Memory B cell (primary cell): ENCODE measurements at regions not wholly inside any gene's neighbourhood (a gene's known extent, or its start where the extent isn't known, plus 50 kb on each side); places are given as distances from the start of the nearest gene placed in this dataset.

Source experiments
- ATAC-seq: fragments of 150-1000 bp; cut with Tn5 transposase; 2 replicates; pipeline ENCODE4 v1.10.0; 2021; ENCODE audit warnings: low read depth, mild to moderate bottlenecking, moderate library complexity
- DNase-seq, 2 donors: peaks; one replicate each; pipeline ENCODE4 v3.0.0; 2022; ENCODE audit warnings: low spot score in 2 of 2
- H3K27ac Mint-ChIP-seq: one replicate; pipeline ENCODE4 v1.8.0; 2022; ENCODE audit warnings: mild to moderate bottlenecking, moderate library complexity, mixed read lengths
- H3K27me3 Mint-ChIP-seq: one replicate; pipeline ENCODE4 v1.8.0; 2022; ENCODE audit warnings: mixed read lengths
- H3K36me3 Mint-ChIP-seq: one replicate; pipeline ENCODE4 v1.8.0; 2022; ENCODE audit warnings: mild to moderate bottlenecking, mixed read lengths
- H3K4me1 Mint-ChIP-seq: one replicate; pipeline ENCODE4 v1.8.0; 2022; ENCODE audit warnings: mixed read lengths
- H3K4me3 Mint-ChIP-seq: one replicate; pipeline ENCODE4 v1.8.0; 2022; ENCODE audit warnings: mild to moderate bottlenecking, moderate library complexity, mixed read lengths
- H3K9me3 Mint-ChIP-seq: one replicate; pipeline ENCODE4 v1.8.0; 2022; ENCODE audit warnings: mixed read lengths

GRCh38 chr6:156391061-156391672, 386.0 kb upstream of the ARID1B start:
- H3K27ac Mint-ChIP-seq: no peak overlapping the region
- H3K27me3 Mint-ChIP-seq: peaks cover 5% of the 10 kb centered on the region
- DNase-seq (no peak), ATAC-seq (no peak)
- peaks cover 3% of the 10 kb centered on the region for H3K36me3 Mint-ChIP-seq
- H3K9me3 Mint-ChIP-seq: no peaks in the 10 kb centered on the region
- no peak overlapping the region for H3K4me3 Mint-ChIP-seq
- peaks cover 23% of the 10 kb centered on the region for H3K4me1 Mint-ChIP-seq

- ATAC-seq (no peak), DNase-seq (no peak)
- H3K27me3 Mint-ChIP-seq: peaks cover 5% of the 10 kb centered on the region
- H3K27ac Mint-ChIP-seq: no peak overlapping the region
- no peak overlapping the region for H3K4me3 Mint-ChIP-seq
- peaks cover 5% of the 10 kb centered on the region for H3K36me3 Mint-ChIP-seq
- no peaks in the 10 kb centered on the region for H3K9me3 Mint-ChIP-seq
- H3K4me1 Mint-ChIP-seq: peaks cover 23% of the 10 kb centered on the region
Observed at GRCh38 chr6:156390621-156391020, 386.6 kb upstream of the ARID1B start.

- H3K4me1 Mint-ChIP-seq: peaks cover 17% of the 10 kb centered on the region
- H3K4me3 Mint-ChIP-seq: no peak overlapping the region
- H3K36me3 Mint-ChIP-seq: peaks cover 5% of the 10 kb centered on the region
- no peaks in the 10 kb centered on the region for H3K9me3 Mint-ChIP-seq
- peaks cover 5% of the 10 kb centered on the region for H3K27me3 Mint-ChIP-seq
- no peak overlapping the region for H3K27ac Mint-ChIP-seq
- DNase-seq: no peak
- ATAC-seq: no peak
Observed at GRCh38 chr6:156389296-156389695, 387.9 kb upstream of the ARID1B start.

GRCh38 chr6:156387472-156387871, 389.7 kb upstream of the ARID1B start:
- H3K27ac Mint-ChIP-seq: no peak overlapping the region
- no peak for ATAC-seq
- DNase-seq: no peak
- no peaks in the 10 kb centered on the region for H3K9me3 Mint-ChIP-seq
- H3K4me3 Mint-ChIP-seq: no peak overlapping the region
- H3K36me3 Mint-ChIP-seq: peaks cover 5% of the 10 kb centered on the region
- H3K27me3 Mint-ChIP-seq: peaks cover 3% of the 10 kb centered on the region
- H3K4me1 Mint-ChIP-seq: peaks cover 3% of the 10 kb centered on the region

- Mint-ChIP-seq H3K4me1 (peaks cover 2% of the 10 kb centered on the region), H3K27ac (no peak overlapping the region), H3K9me3 (no peaks in the 10 kb centered on the region), H3K27me3 (peaks cover 2% of the 10 kb centered on the region), H3K4me3 (no peak overlapping the region), H3K36me3 (peaks cover 7% of the 10 kb centered on the region)
- no peak for DNase-seq
- no peak for ATAC-seq
Observed at GRCh38 chr6:156383059-156383458, 394.1 kb upstream of the ARID1B start.

- peaks cover 1% of the 10 kb centered on the region for H3K36me3 Mint-ChIP-seq
- H3K27ac Mint-ChIP-seq: peak overlapping the region; percentile 35
- no peak overlapping the region for H3K4me3 Mint-ChIP-seq
- ATAC-seq (no peak), DNase-seq (no peak)
- H3K27me3 Mint-ChIP-seq: no peaks in the 10 kb centered on the region
- no peaks in the 10 kb centered on the region for H3K9me3 Mint-ChIP-seq
- H3K4me1 Mint-ChIP-seq: peaks cover 5% of the 10 kb centered on the region
Observed at GRCh38 chr6:156379392-156380289, 397.5 kb upstream of the ARID1B start.

GRCh38 chr6:156378853-156379252, 398.3 kb upstream of the ARID1B start:
- DNase-seq (no peak), ATAC-seq (peak; percentile 69)
- Mint-ChIP-seq H3K9me3 (no peaks in the 10 kb centered on the region), H3K27me3 (no peaks in the 10 kb centered on the region), H3K4me1 (peaks cover 5% of the 10 kb centered on the region), H3K36me3 (peaks cover 1% of the 10 kb centered on the region), H3K4me3 (no peak overlapping the region), H3K27ac (no peak overlapping the region)

- no peaks in the 10 kb centered on the region for H3K27me3 Mint-ChIP-seq
Observed at GRCh38 chr6:156376091-156376490, 401.1 kb upstream of the ARID1B start.

GRCh38 chr6:156359912-156360311, 417.3 kb upstream of the ARID1B start:
- Mint-ChIP-seq H3K36me3 (peaks cover 15% of the 10 kb centered on the region), H3K4me3 (no peak overlapping the region), H3K27me3 (peaks cover 10% of the 10 kb centered on the region), H3K27ac (no peak overlapping the region), H3K4me1 (peaks cover 3% of the 10 kb centered on the region), H3K9me3 (peaks cover 7% of the 10 kb centered on the region)
- ATAC-seq (no peak), DNase-seq (no peak)

More at GRCh38 chr6:156376091-156376490, 401.1 kb upstream of the ARID1B start:
- peaks cover 3% of the 10 kb centered on the region for H3K4me1 Mint-ChIP-seq
- H3K4me3 Mint-ChIP-seq: no peak overlapping the region
- no peak overlapping the region for H3K27ac Mint-ChIP-seq
- no peak for ATAC-seq
- H3K9me3 Mint-ChIP-seq: no peaks in the 10 kb centered on the region
- no peak for DNase-seq
- no peaks in the 10 kb centered on the region for H3K36me3 Mint-ChIP-seq

- no peak for DNase-seq
- Mint-ChIP-seq H3K27ac (no peak overlapping the region), H3K36me3 (peaks cover 5% of the 10 kb centered on the region), H3K9me3 (peaks cover 3% of the 10 kb centered on the region), H3K27me3 (peaks cover 6% of the 10 kb centered on the region), H3K4me1 (peaks cover 3% of the 10 kb centered on the region), H3K4me3 (no peak overlapping the region)
- ATAC-seq: no peak
Observed at GRCh38 chr6:156352861-156353260, 424.3 kb upstream of the ARID1B start.

GRCh38 chr6:156351346-156351966, 425.7 kb upstream of the ARID1B start:
- H3K27me3 Mint-ChIP-seq: peaks cover 1% of the 10 kb centered on the region
- H3K27ac Mint-ChIP-seq: no peak overlapping the region
- no peaks in the 10 kb centered on the region for H3K4me1 Mint-ChIP-seq
- DNase-seq: no peak
- no peaks in the 10 kb centered on the region for H3K9me3 Mint-ChIP-seq
- H3K4me3 Mint-ChIP-seq: no peak overlapping the region
- no peak for ATAC-seq
- no peaks in the 10 kb centered on the region for H3K36me3 Mint-ChIP-seq

GRCh38 chr6:156350337-156350736, 426.8 kb upstream of the ARID1B start:
- Mint-ChIP-seq H3K27me3 (peaks cover 2% of the 10 kb centered on the region), H3K4me1 (no peaks in the 10 kb centered on the region), H3K27ac (no peak overlapping the region), H3K4me3 (no peak overlapping the region), H3K36me3 (no peaks in the 10 kb centered on the region), H3K9me3 (no peaks in the 10 kb centered on the region)
- ATAC-seq: no peak
- DNase-seq: no peak

- Mint-ChIP-seq H3K27ac (no peak overlapping the region), H3K27me3 (peaks cover 2% of the 10 kb centered on the region), H3K36me3 (no peaks in the 10 kb centered on the region), H3K9me3 (no peaks in the 10 kb centered on the region), H3K4me1 (no peaks in the 10 kb centered on the region), H3K4me3 (no peak overlapping the region)
- no peak for ATAC-seq
- no peak for DNase-seq
Observed at GRCh38 chr6:156348849-156349248, 428.3 kb upstream of the ARID1B start.

GRCh38 chr6:156348424-156348823, 428.8 kb upstream of the ARID1B start:
- no peak overlapping the region for H3K27ac Mint-ChIP-seq
- H3K27me3 Mint-ChIP-seq: peaks cover 5% of the 10 kb centered on the region
- no peak overlapping the region for H3K4me3 Mint-ChIP-seq
- H3K4me1 Mint-ChIP-seq: no peaks in the 10 kb centered on the region
- peaks cover 2% of the 10 kb centered on the region for H3K36me3 Mint-ChIP-seq
- ATAC-seq: no peak
- DNase-seq: no peak
- H3K9me3 Mint-ChIP-seq: no peaks in the 10 kb centered on the region
